Gastrocnemius medialis (tissue), 4 donors: ENCODE measurements at regions not wholly inside any gene's neighbourhood (a gene's known extent, or its start where the extent isn't known, plus 50 kb on each side); places are given as distances from the start of the nearest gene placed in this dataset.

Experiments used
- POLR2A ChIP-seq, 2 donors: fragments of 450-650 bp; IDR thresholded peaks; one replicate each; pipeline ENCODE4 v1.6.1; 2017; ENCODE audit warnings: antibody characterized with exemption in 2 of 2, mild to moderate bottlenecking in 2 of 2, moderate library complexity in 2 of 2
- TF ChIP-seq, protein P1 (sequence below), 5 experiments: fragments of 450-650 bp in 3 of 5; fragments of 200-600 bp in 2 of 5; sonication (generic) in 2 of 5; IDR thresholded peaks in 4 of 5; conservative IDR thresholded peaks in 1 of 5; 1 replicate in 4 of 5; 2 replicates in 1 of 5; pipeline ENCODE4 v1.5.1; 2016 to 2019; ENCODE audit warnings: antibody characterized with exemption in 5 of 5, mild to moderate bottlenecking in 3 of 5, moderate library complexity in 3 of 5

DNA sequence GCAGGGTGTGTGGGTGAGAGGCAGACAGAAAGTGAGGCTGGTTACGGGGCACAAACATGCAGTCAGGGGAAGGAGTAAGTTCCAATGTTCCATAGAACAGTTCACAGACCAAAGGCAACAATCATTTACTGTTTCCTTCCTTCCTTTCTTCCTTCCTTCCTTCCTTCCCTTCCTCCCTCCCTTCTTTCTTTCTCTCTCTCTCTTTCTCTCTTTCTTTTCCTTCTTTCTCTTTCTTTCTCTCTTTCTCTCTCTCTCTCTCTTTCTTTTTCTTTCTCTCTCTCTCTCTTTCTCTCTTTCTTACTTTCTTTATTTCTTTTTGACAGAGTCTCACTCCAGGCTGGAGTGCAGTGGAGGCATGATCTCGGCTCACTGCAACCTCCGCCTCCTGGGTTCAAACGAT, 125.8 kb upstream of the LPCAT1 start:
- TF ChIP-seq POLR2A (IDR thresholded peaks at IDR 0.05) = no peak
- TF ChIP-seq, protein P1, sequence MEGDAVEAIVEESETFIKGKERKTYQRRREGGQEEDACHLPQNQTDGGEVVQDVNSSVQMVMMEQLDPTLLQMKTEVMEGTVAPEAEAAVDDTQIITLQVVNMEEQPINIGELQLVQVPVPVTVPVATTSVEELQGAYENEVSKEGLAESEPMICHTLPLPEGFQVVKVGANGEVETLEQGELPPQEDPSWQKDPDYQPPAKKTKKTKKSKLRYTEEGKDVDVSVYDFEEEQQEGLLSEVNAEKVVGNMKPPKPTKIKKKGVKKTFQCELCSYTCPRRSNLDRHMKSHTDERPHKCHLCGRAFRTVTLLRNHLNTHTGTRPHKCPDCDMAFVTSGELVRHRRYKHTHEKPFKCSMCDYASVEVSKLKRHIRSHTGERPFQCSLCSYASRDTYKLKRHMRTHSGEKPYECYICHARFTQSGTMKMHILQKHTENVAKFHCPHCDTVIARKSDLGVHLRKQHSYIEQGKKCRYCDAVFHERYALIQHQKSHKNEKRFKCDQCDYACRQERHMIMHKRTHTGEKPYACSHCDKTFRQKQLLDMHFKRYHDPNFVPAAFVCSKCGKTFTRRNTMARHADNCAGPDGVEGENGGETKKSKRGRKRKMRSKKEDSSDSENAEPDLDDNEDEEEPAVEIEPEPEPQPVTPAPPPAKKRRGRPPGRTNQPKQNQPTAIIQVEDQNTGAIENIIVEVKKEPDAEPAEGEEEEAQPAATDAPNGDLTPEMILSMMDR (IDR thresholded peaks at IDR 0.05 in 4 of 5, conservative IDR thresholded peaks at IDR 0.05 in 1 of 5) = no peak
